IMR-90 (cell line): ENCODE measurements at regions not wholly inside any gene's neighbourhood (a gene's known extent, or its start where the extent isn't known, plus 50 kb on each side); places are given as distances from the start of the nearest gene placed in this dataset.

Experiments
- BHLHE40 ChIP-seq: fragments of 150-350 bp; IDR thresholded peaks from 2 replicates; pipeline ENCODE4 v1.6.1; 2016; ENCODE audit warnings: mild to moderate bottlenecking, low read depth, low read length
- CEBPB ChIP-seq: IDR thresholded peaks from 2 replicates; pipeline ENCODE4 v1.6.1; 2012; ENCODE audit warnings: low read depth, low read length, improper control_type of control experiment
- CTCF ChIP-seq: conservative IDR thresholded peaks from 2 replicates; pipeline ENCODE4 v1.5.1; 2012; ENCODE audit warnings: mild to moderate bottlenecking, low read depth, low read length, improper control_type of control experiment
- ELK1 ChIP-seq: fragments of 150-350 bp; IDR thresholded peaks from 2 replicates; pipeline ENCODE4 v1.6.1; 2016; ENCODE audit warnings: low read depth, mild to moderate bottlenecking, low read length, moderate library complexity, borderline replicate concordance
- POLR2A ChIP-seq: IDR thresholded peaks from 2 replicates; pipeline ENCODE4 v1.6.1; 2012; ENCODE audit warnings: mild to moderate bottlenecking, low read depth, low read length
- RAD21 ChIP-seq: IDR thresholded peaks from 2 replicates; pipeline ENCODE4 v1.6.1; 2012; ENCODE audit warnings: low read length, improper control_type of control experiment
- SMC3 ChIP-seq: fragments of 150-350 bp; IDR thresholded peaks from 2 replicates; pipeline ENCODE4 v1.6.1; 2016; ENCODE audit warnings: low read depth, mild to moderate bottlenecking, antibody characterized with exemption, low read length, moderate library complexity
- USF2 ChIP-seq: fragments of 150-350 bp; IDR thresholded peaks from 2 replicates; pipeline ENCODE4 v1.6.1; 2017; ENCODE audit warnings: mild to moderate bottlenecking, antibody characterized with exemption, low read length, low read depth

- TF ChIP-seq ELK1 (no peak), POLR2A (no peak), CTCF (no peak), CEBPB (no peak), USF2 (no peak), BHLHE40 (no peak), RAD21 (no peak), SMC3 (no peak)
Observed at GRCh38 chr5:125045646-125046045, 299.2 kb upstream of the ZNF608 start.
